Progenitor cell of endocrine pancreas (in vitro differentiated cells): ENCODE measurements at regions not wholly inside any gene's neighbourhood (a gene's known extent, or its start where the extent isn't known, plus 50 kb on each side); places are given as distances from the start of the nearest gene placed in this dataset.

Experiments
- DNase-seq: peaks from one replicate; pipeline ENCODE4 v3.0.0; 2021; ENCODE audit warnings: low spot score; ENCODE audit not compliant: unreplicated experiment
- H3K27ac Mint-ChIP-seq: 2 replicates; pipeline ENCODE4 v1.8.0; 2021; ENCODE audit warnings: mild to moderate bottlenecking, moderate library complexity, mixed read lengths
- H3K27me3 Mint-ChIP-seq: 2 replicates; pipeline ENCODE4 v1.8.0; 2021; ENCODE audit warnings: mixed read lengths
- H3K36me3 Mint-ChIP-seq: 2 replicates; pipeline ENCODE4 v1.8.0; 2022; ENCODE audit warnings: mixed read lengths; ENCODE audit not compliant: insufficient read depth
- H3K4me1 Mint-ChIP-seq: 2 replicates; pipeline ENCODE4 v1.8.0; 2021; ENCODE audit warnings: low read depth, mixed read lengths
- H3K4me3 Mint-ChIP-seq: 2 replicates; pipeline ENCODE4 v1.8.0; 2021; ENCODE audit warnings: low read depth, mild to moderate bottlenecking, moderate library complexity, mixed read lengths
- H3K9me3 Mint-ChIP-seq: 2 replicates; pipeline ENCODE4 v1.8.0; 2021; ENCODE audit warnings: low read depth, mixed read lengths
- CTCF ChIP-seq: fragments of 200-600 bp; sonication (generic); IDR thresholded peaks from one replicate; pipeline ENCODE4 v1.5.0; 2021; ENCODE audit warnings: antibody characterized with exemption, mild to moderate bottlenecking; ENCODE audit not compliant: unreplicated experiment

- Mint-ChIP-seq H3K36me3 (no peaks in the 10 kb centered on the region), H3K27ac (no peak overlapping the region), H3K4me3 (no peak overlapping the region), H3K4me1 (peaks cover 10% of the 10 kb centered on the region), H3K9me3 (peaks cover 6% of the 10 kb centered on the region), H3K27me3 (no peaks in the 10 kb centered on the region)
- no peak for DNase-seq
- no peak for TF ChIP-seq CTCF
These were observed 92.6 kb downstream of the OR5AK2 start for GRCh38 chr11:57081356-57081755.

- Mint-ChIP-seq H3K4me3 (no peak overlapping the region), H3K36me3 (no peaks in the 10 kb centered on the region), H3K27me3 (no peaks in the 10 kb centered on the region), H3K27ac (no peak overlapping the region), H3K9me3 (peaks cover 6% of the 10 kb centered on the region), H3K4me1 (peaks cover 10% of the 10 kb centered on the region)
- DNase-seq = no peak
- TF ChIP-seq CTCF = no peak
These were observed 93.4 kb downstream of the OR5AK2 start for GRCh38 chr11:57082125-57082524.

GRCh38 chr11:57083641-57084385 lies 95.1 kb downstream of the OR5AK2 start:
- peaks cover 6% of the 10 kb centered on the region for H3K9me3 Mint-ChIP-seq
- H3K4me1 Mint-ChIP-seq = peaks cover 10% of the 10 kb centered on the region
- no peaks in the 10 kb centered on the region for H3K27me3 Mint-ChIP-seq
- H3K4me3 Mint-ChIP-seq = no peak overlapping the region
- no peak for DNase-seq
- TF ChIP-seq CTCF = no peak
- H3K36me3 Mint-ChIP-seq = no peaks in the 10 kb centered on the region
- H3K27ac Mint-ChIP-seq = no peak overlapping the region

GRCh38 chr11:57085611-57086010 lies 96.1 kb upstream of the LRRC55 start:
- no peak overlapping the region for H3K4me3 Mint-ChIP-seq
- H3K4me1 Mint-ChIP-seq = peaks cover 10% of the 10 kb centered on the region
- no peaks in the 10 kb centered on the region for H3K36me3 Mint-ChIP-seq
- no peaks in the 10 kb centered on the region for H3K27me3 Mint-ChIP-seq
- H3K9me3 Mint-ChIP-seq = peaks cover 6% of the 10 kb centered on the region
- DNase-seq = no peak
- no peak for TF ChIP-seq CTCF
- no peak overlapping the region for H3K27ac Mint-ChIP-seq

GRCh38 chr11:57087991-57088390 lies 93.8 kb upstream of the LRRC55 start:
- no peak for DNase-seq
- H3K27ac Mint-ChIP-seq = no peak overlapping the region
- H3K36me3 Mint-ChIP-seq = no peaks in the 10 kb centered on the region
- no peak overlapping the region for H3K4me3 Mint-ChIP-seq
- peaks cover 10% of the 10 kb centered on the region for H3K4me1 Mint-ChIP-seq
- TF ChIP-seq CTCF = no peak
- H3K9me3 Mint-ChIP-seq = peaks cover 5% of the 10 kb centered on the region
- peaks cover 5% of the 10 kb centered on the region for H3K27me3 Mint-ChIP-seq
